ENCODE measurements at regions not wholly inside any gene's neighbourhood (a gene's known extent, or its start where the extent isn't known, plus 50 kb on each side); places are given as distances from the start of the nearest gene placed in this dataset.
"Not testable (repeated sequence)": the region's sequence is repeated elsewhere in the genome, so short reads cannot be mapped to it uniquely, and the experiment has no call there.

GRCh38 chr2:21353879-21354679 is 230.3 kb downstream of the TDRD15 start:
- no peak for FAIRE-seq

GRCh38 chr2:21356086-21356856 is 232.5 kb downstream of the TDRD15 start:
- no peak for FAIRE-seq

- no peak for FAIRE-seq
Observed at GRCh38 chr2:21356857-21357255, 233.1 kb downstream of the TDRD15 start.

- no peak for FAIRE-seq
Observed at GRCh38 chr2:21358976-21359375, 235.2 kb downstream of the TDRD15 start.

GRCh38 chr2:21361384-21361783 is 237.6 kb downstream of the TDRD15 start:
- no peak for FAIRE-seq

GRCh38 chr2:21361957-21362486 is 238.3 kb downstream of the TDRD15 start:
- no peak for FAIRE-seq

GRCh38 chr2:21363364-21363763 is 239.6 kb downstream of the TDRD15 start:
- no peak for FAIRE-seq

- FAIRE-seq, result no peak
Observed at GRCh38 chr2:21367421-21367820, 243.7 kb downstream of the TDRD15 start.

GRCh38 chr2:21369787-21370186 is 246.0 kb downstream of the TDRD15 start:
- FAIRE-seq, result no peak

GRCh38 chr2:21371499-21372003 is 247.8 kb downstream of the TDRD15 start:
- FAIRE-seq, result no peak

- FAIRE-seq, result no peak
Observed at GRCh38 chr2:21372654-21373053, 248.9 kb downstream of the TDRD15 start.

- FAIRE-seq, result no peak
Observed at GRCh38 chr2:21376864-21377263, 253.1 kb downstream of the TDRD15 start.

- FAIRE-seq, result no peak
Observed at GRCh38 chr2:21379140-21379539, 255.4 kb downstream of the TDRD15 start.

GRCh38 chr2:21379668-21380067 is 255.9 kb downstream of the TDRD15 start:
- not testable (repeated sequence) for FAIRE-seq

- no peak for FAIRE-seq
Observed at GRCh38 chr2:21381421-21381820, 257.7 kb downstream of the TDRD15 start.

GRCh38 chr2:21382701-21383520 is 259.1 kb downstream of the TDRD15 start:
- FAIRE-seq, result no peak

- no peak for FAIRE-seq
Observed at GRCh38 chr2:21386666-21387065, 262.9 kb downstream of the TDRD15 start.

- no peak for FAIRE-seq
Observed at GRCh38 chr2:21392649-21393048, 268.9 kb downstream of the TDRD15 start.

GRCh38 chr2:21393173-21393572 is 269.4 kb downstream of the TDRD15 start:
- no peak for FAIRE-seq

GRCh38 chr2:21395366-21395765 is 271.6 kb downstream of the TDRD15 start:
- FAIRE-seq, result no peak

GRCh38 chr2:21396252-21396651 is 272.5 kb downstream of the TDRD15 start:
- no peak for FAIRE-seq

GRCh38 chr2:21401022-21401698 is 277.4 kb downstream of the TDRD15 start:
- no peak for FAIRE-seq

All from A204.1 (cell line).